ENCODE measurements at regions not wholly inside any gene's neighbourhood (a gene's known extent, or its start where the extent isn't known, plus 50 kb on each side); places are given as distances from the start of the nearest gene placed in this dataset.

- TF ChIP-seq CTCF (IDR thresholded peaks at IDR 0.05; ENCODE audit: unreplicated experiment), result no peak
- Mint-ChIP-seq H3K9me3 (ENCODE audit: low read depth) (no peaks in the 10 kb centered on the region), H3K4me1 (ENCODE audit: low read depth) (no peaks in the 10 kb centered on the region), H3K27me3 (peaks cover 5% of the 10 kb centered on the region), H3K36me3 (ENCODE audit: insufficient read depth) (no peaks in the 10 kb centered on the region), H3K4me3 (ENCODE audit: low read depth) (no peak overlapping the region), H3K27ac (no peak overlapping the region)
- no peak for DNase-seq (ENCODE audit: low spot score, unreplicated experiment)
Measured at GRCh38 chr3:13221491-13222061, 148.3 kb upstream of the IQSEC1 start.

GRCh38 chr3:13220991-13221390, 147.8 kb upstream of the IQSEC1 start:
- no peaks in the 10 kb centered on the region for H3K4me1 Mint-ChIP-seq (ENCODE audit: low read depth)
- no peak for DNase-seq (ENCODE audit: low spot score, unreplicated experiment)
- H3K9me3 Mint-ChIP-seq (ENCODE audit: low read depth), result no peaks in the 10 kb centered on the region
- H3K36me3 Mint-ChIP-seq (ENCODE audit: insufficient read depth), result no peaks in the 10 kb centered on the region
- H3K27ac Mint-ChIP-seq, result no peak overlapping the region
- no peak for TF ChIP-seq CTCF (IDR thresholded peaks at IDR 0.05; ENCODE audit: unreplicated experiment)
- peaks cover 6% of the 10 kb centered on the region for H3K27me3 Mint-ChIP-seq
- H3K4me3 Mint-ChIP-seq (ENCODE audit: low read depth), result no peak overlapping the region

GRCh38 chr3:13219902-13220296, 146.7 kb upstream of the IQSEC1 start:
- Mint-ChIP-seq H3K4me1 (ENCODE audit: low read depth) (no peaks in the 10 kb centered on the region), H3K4me3 (ENCODE audit: low read depth) (no peak overlapping the region), H3K36me3 (ENCODE audit: insufficient read depth) (no peaks in the 10 kb centered on the region), H3K9me3 (ENCODE audit: low read depth) (no peaks in the 10 kb centered on the region), H3K27me3 (peaks cover 6% of the 10 kb centered on the region), H3K27ac (no peak overlapping the region)
- DNase-seq (ENCODE audit: low spot score, unreplicated experiment), result no peak
- no peak for TF ChIP-seq CTCF (IDR thresholded peaks at IDR 0.05; ENCODE audit: unreplicated experiment)

GRCh38 chr3:13219077-13219901, 146.1 kb upstream of the IQSEC1 start:
- no peaks in the 10 kb centered on the region for H3K36me3 Mint-ChIP-seq (ENCODE audit: insufficient read depth)
- H3K27me3 Mint-ChIP-seq, result peaks cover 6% of the 10 kb centered on the region
- no peak for DNase-seq (ENCODE audit: low spot score, unreplicated experiment)
- H3K4me3 Mint-ChIP-seq (ENCODE audit: low read depth), result no peak overlapping the region
- H3K4me1 Mint-ChIP-seq (ENCODE audit: low read depth), result no peaks in the 10 kb centered on the region
- no peak overlapping the region for H3K27ac Mint-ChIP-seq
- H3K9me3 Mint-ChIP-seq (ENCODE audit: low read depth), result no peaks in the 10 kb centered on the region
- no peak for TF ChIP-seq CTCF (IDR thresholded peaks at IDR 0.05; ENCODE audit: unreplicated experiment)

GRCh38 chr3:13218541-13218908, 145.3 kb upstream of the IQSEC1 start:
- DNase-seq (ENCODE audit: low spot score, unreplicated experiment), result no peak
- Mint-ChIP-seq H3K36me3 (ENCODE audit: insufficient read depth) (no peaks in the 10 kb centered on the region), H3K4me1 (ENCODE audit: low read depth) (no peaks in the 10 kb centered on the region), H3K27ac (no peak overlapping the region), H3K27me3 (peaks cover 6% of the 10 kb centered on the region), H3K4me3 (ENCODE audit: low read depth) (no peak overlapping the region), H3K9me3 (ENCODE audit: low read depth) (no peaks in the 10 kb centered on the region)
- no peak for TF ChIP-seq CTCF (IDR thresholded peaks at IDR 0.05; ENCODE audit: unreplicated experiment)
